ENCODE measurements at regions not wholly inside any gene's neighbourhood (a gene's known extent, or its start where the extent isn't known, plus 50 kb on each side); places are given as distances from the start of the nearest gene placed in this dataset.

- DNase-seq (ENCODE audit: low spot score): no peak
Observed at GRCh38 chr3:84074767-84075166, 884.0 kb upstream of the CADM2 start.

- no peak for DNase-seq (ENCODE audit: low spot score)
Observed at GRCh38 chr3:84077479-84077878, 881.3 kb upstream of the CADM2 start.

- DNase-seq (ENCODE audit: low spot score): no peak
Observed at GRCh38 chr3:84082726-84083125, 876.1 kb upstream of the CADM2 start.

GRCh38 chr3:84092907-84093306 is 865.9 kb upstream of the CADM2 start:
- DNase-seq (ENCODE audit: low spot score): no peak

GRCh38 chr3:84096188-84096587 is 862.6 kb upstream of the CADM2 start:
- no peak for DNase-seq (ENCODE audit: low spot score)

- DNase-seq (ENCODE audit: low spot score): no peak
Observed at GRCh38 chr3:84100861-84101260, 857.9 kb upstream of the CADM2 start.

GRCh38 chr3:84108442-84108971 is 850.3 kb upstream of the CADM2 start:
- peak; percentile 12 for DNase-seq (ENCODE audit: low spot score)

GRCh38 chr3:84109911-84110310 is 848.9 kb upstream of the CADM2 start:
- no peak for DNase-seq (ENCODE audit: low spot score)

GRCh38 chr3:84110787-84111186 is 848.0 kb upstream of the CADM2 start:
- DNase-seq (ENCODE audit: low spot score): no peak

- no peak for DNase-seq (ENCODE audit: low spot score)
Observed at GRCh38 chr3:84125201-84125721, 833.5 kb upstream of the CADM2 start.

- DNase-seq (ENCODE audit: low spot score): no peak
Observed at GRCh38 chr3:84125760-84126159, 833.0 kb upstream of the CADM2 start.

- DNase-seq (ENCODE audit: low spot score): no peak
Observed at GRCh38 chr3:84126160-84126559, 832.6 kb upstream of the CADM2 start.

- no peak for DNase-seq (ENCODE audit: low spot score)
Observed at GRCh38 chr3:84128024-84128423, 830.8 kb upstream of the CADM2 start.

GRCh38 chr3:84136425-84136824 is 822.4 kb upstream of the CADM2 start:
- no peak for DNase-seq (ENCODE audit: low spot score)

- no peak for DNase-seq (ENCODE audit: low spot score)
Observed at GRCh38 chr3:84140631-84141030, 818.2 kb upstream of the CADM2 start.

GRCh38 chr3:84141571-84141970 is 817.2 kb upstream of the CADM2 start:
- no peak for DNase-seq (ENCODE audit: low spot score)

GRCh38 chr3:84165328-84165727 is 793.5 kb upstream of the CADM2 start:
- DNase-seq (ENCODE audit: low spot score): no peak

- DNase-seq (ENCODE audit: low spot score): no peak
Observed at GRCh38 chr3:84175449-84175848, 783.3 kb upstream of the CADM2 start.

GRCh38 chr3:84184937-84185336 is 773.9 kb upstream of the CADM2 start:
- no peak for DNase-seq (ENCODE audit: low spot score)

GRCh38 chr3:84194029-84194428 is 764.8 kb upstream of the CADM2 start:
- DNase-seq (ENCODE audit: low spot score): no peak

- DNase-seq (ENCODE audit: low spot score): no peak
Observed at GRCh38 chr3:84209474-84209873, 749.3 kb upstream of the CADM2 start.

- DNase-seq (ENCODE audit: low spot score): no peak
Observed at GRCh38 chr3:84223512-84223911, 735.3 kb upstream of the CADM2 start.

GRCh38 chr3:84224262-84224661 is 734.5 kb upstream of the CADM2 start:
- no peak for DNase-seq (ENCODE audit: low spot score)

- DNase-seq (ENCODE audit: low spot score): no peak
Observed at GRCh38 chr3:84236261-84236660, 722.5 kb upstream of the CADM2 start.

GRCh38 chr3:84245789-84246188 is 713.0 kb upstream of the CADM2 start:
- DNase-seq (ENCODE audit: low spot score): no peak
